CD14-positive monocyte (primary cell): ENCODE measurements at regions not wholly inside any gene's neighbourhood (a gene's known extent, or its start where the extent isn't known, plus 50 kb on each side); places are given as distances from the start of the nearest gene placed in this dataset.

Source experiments
- DNase-seq, 3 donors: peaks; one replicate each; pipeline ENCODE4 v3.0.0-alpha.2; 2011 to 2022
- H2AFZ ChIP-seq: 2 replicates; pipeline ENCODE4 v1.6.0; 2012; ENCODE audit warnings: mild to moderate bottlenecking, low read depth, low read length, inconsistent platforms; ENCODE audit not compliant: insufficient read depth, poor library complexity, severe bottlenecking
- H3K27ac ChIP-seq, 2 donors: 1 replicate in 1 of 2; 2 replicates in 1 of 2; pipeline ENCODE4 v1.5.1; 2012 to 2013; ENCODE audit warnings: low read length in 2 of 2, control low read depth in 1 of 2, inconsistent platforms in 1 of 2, low read depth in 1 of 2, mild to moderate bottlenecking in 1 of 2
- H3K27me3 ChIP-seq, 2 donors: one replicate each; pipeline versions ENCODE4 v1.6.0 to v1.6.1; 2011 to 2013; ENCODE audit warnings: low read length in 2 of 2; ENCODE audit not compliant: control insufficient read depth in 2 of 2, insufficient read depth in 2 of 2
- H3K36me3 ChIP-seq, 2 donors: replicated peaks in 1 of 2; 1 replicate in 1 of 2; 2 replicates in 1 of 2; pipeline versions ENCODE4 v1.5.1 to v1.6.1; 2012 to 2013; ENCODE audit warnings: low read length in 2 of 2, control low read depth in 1 of 2, inconsistent platforms in 1 of 2, mild to moderate bottlenecking in 1 of 2; ENCODE audit not compliant: insufficient read depth in 2 of 2, control insufficient read depth in 1 of 2
- H3K4me1 ChIP-seq, 2 donors: 1 replicate in 1 of 2; 2 replicates in 1 of 2; pipeline versions ENCODE4 v1.5.1 to v1.6.1; 2012 to 2013; ENCODE audit warnings: low read length in 2 of 2, control low read depth in 1 of 2, inconsistent platforms in 1 of 2, mild to moderate bottlenecking in 1 of 2, moderate library complexity in 1 of 2; ENCODE audit not compliant: insufficient read depth in 2 of 2, control insufficient read depth in 1 of 2
- H3K4me2 ChIP-seq: replicated peaks from 2 replicates; pipeline ENCODE3; 2012; ENCODE audit warnings: low read length, moderate library complexity, mild to moderate bottlenecking; ENCODE audit not compliant: poor library complexity, severe bottlenecking; ENCODE audit errors: extremely low read depth
- H3K4me3 ChIP-seq, 3 experiments: fragments of 200-600 bp in 1 of 3; sonication (generic) in 1 of 3; replicated peaks in 1 of 3; 1 replicate in 2 of 3; 2 replicates in 1 of 3; pipeline ENCODE4 v1.5.1; 2011 to 2013; ENCODE audit warnings: low read length in 3 of 3, mild to moderate bottlenecking in 3 of 3, control low read depth in 2 of 3, low read depth in 2 of 3, inconsistent platforms in 1 of 3, moderate library complexity in 1 of 3
- H3K79me2 ChIP-seq: 2 replicates; pipeline ENCODE4 v1.6.0; 2012; ENCODE audit warnings: mild to moderate bottlenecking, control low read depth, inconsistent platforms, low read length, moderate library complexity; ENCODE audit not compliant: insufficient read depth
- H3K9ac ChIP-seq: 2 replicates; pipeline ENCODE4 v1.6.0; 2017; ENCODE audit warnings: low read length, mild to moderate bottlenecking; ENCODE audit not compliant: insufficient read depth, poor library complexity, severe bottlenecking
- H3K9me3 ChIP-seq, 2 donors: replicated peaks in 1 of 2; 1 replicate in 1 of 2; 2 replicates in 1 of 2; pipeline versions ENCODE4 v1.5.1 to v1.6.1; 2012 to 2013; ENCODE audit warnings: low read length in 2 of 2, control low read depth in 1 of 2; ENCODE audit not compliant: control insufficient read depth in 1 of 2, insufficient read depth in 1 of 2
- H4K20me1 ChIP-seq: 2 replicates; pipeline ENCODE4 v1.6.0; 2012; ENCODE audit warnings: mild to moderate bottlenecking, low read length, control low read depth, moderate library complexity; ENCODE audit not compliant: insufficient read depth
- H3K27ac Mint-ChIP-seq, 7 donors: one replicate each; pipeline ENCODE4 v1.8.0; 2020; ENCODE audit warnings: mild to moderate bottlenecking in 7 of 7, mixed read lengths in 7 of 7, moderate library complexity in 6 of 7, inconsistent platforms in 2 of 7
- H3K27me3 Mint-ChIP-seq, 3 donors: one replicate each; pipeline ENCODE4 v1.8.0; 2021 to 2022; ENCODE audit warnings: low read depth in 3 of 3, mild to moderate bottlenecking in 3 of 3, mixed read lengths in 3 of 3, moderate library complexity in 3 of 3, inconsistent platforms in 1 of 3
- H3K36me3 Mint-ChIP-seq, 2 donors: one replicate each; pipeline ENCODE4 v1.8.0; 2020; ENCODE audit warnings: mixed read lengths in 2 of 2, inconsistent platforms in 1 of 2, mild to moderate bottlenecking in 1 of 2
- H3K4me1 Mint-ChIP-seq: one replicate; pipeline ENCODE4 v1.8.0; 2020; ENCODE audit warnings: mild to moderate bottlenecking, mixed read lengths
- H3K4me3 Mint-ChIP-seq, 2 donors: one replicate each; pipeline ENCODE4 v1.8.0; 2020; ENCODE audit warnings: mild to moderate bottlenecking in 2 of 2, mixed read lengths in 2 of 2, moderate library complexity in 1 of 2
- H3K9me3 Mint-ChIP-seq, 7 donors: one replicate each; pipeline ENCODE4 v1.8.0; 2020 to 2022; ENCODE audit warnings: mixed read lengths in 7 of 7, mild to moderate bottlenecking in 6 of 7, moderate library complexity in 6 of 7, inconsistent platforms in 2 of 7
- CTCF ChIP-seq: fragments of 200-600 bp; IDR thresholded peaks from one replicate; pipeline ENCODE4 v1.8.0; 2022; ENCODE audit warnings: antibody characterized with exemption, mild to moderate bottlenecking
- WGBS: methylation state at CpG from one replicate; pipeline ENCODE4 v1.1.5; 2013; ENCODE audit warnings: missing lambda C conversion rate; ENCODE audit not compliant: insufficient coverage; 5-methylcytosine and 5-hydroxymethylcytosine counted together
- intact Hi-C, 2 donors: fragments of 100-400 bp; cut with micrococcal nuclease; formaldehyde crosslinking; loops; one replicate each; pipeline versions ENCODE4 v1.15.0 to v1.15.1; 2023

GRCh38 chr12:128026696-128027574, 240.0 kb upstream of the TMEM132C start:
- Histone ChIP-seq H3K4me3 (no peak overlapping the region), H3K9me3 (peaks cover 0 to 6% of the 10 kb centered on the region in 2 donors), H3K4me1 (no peaks in the 10 kb centered on the region), H3K27me3 (no peaks in the 10 kb centered on the region), H2AFZ (no peak overlapping the region), H3K36me3 (no peaks in the 10 kb centered on the region), H3K79me2 (no peaks in the 10 kb centered on the region), H3K27ac (no peak overlapping the region), H3K9ac (no peak overlapping the region), H4K20me1 (no peaks in the 10 kb centered on the region), H3K4me2 (no peak overlapping the region)
- no peak for DNase-seq
- H3K9me3 Mint-ChIP-seq: peaks cover 0 to 15% (median 5%) of the 10 kb centered on the region in 7 donors
- H3K27me3 Mint-ChIP-seq: no peaks in the 10 kb centered on the region
- intact Hi-C loops: no loop called here
- H3K36me3 Mint-ChIP-seq: no peaks in the 10 kb centered on the region
- no peak overlapping the region for H3K27ac Mint-ChIP-seq
- H3K4me3 Mint-ChIP-seq: no peak overlapping the region
- H3K4me1 Mint-ChIP-seq: no peaks in the 10 kb centered on the region
- 81% methylated on average over 6 of the region's 6 CpGs for WGBS
- TF ChIP-seq CTCF: no peak

GRCh38 chr12:128033473-128033872, 233.5 kb upstream of the TMEM132C start:
- Histone ChIP-seq H3K27ac (no peak overlapping the region), H3K79me2 (no peaks in the 10 kb centered on the region), H3K4me3 (no peak overlapping the region), H4K20me1 (no peaks in the 10 kb centered on the region), H3K4me2 (no peak overlapping the region), H3K4me1 (no peaks in the 10 kb centered on the region), H3K9me3 (peaks cover 0 to 6% of the 10 kb centered on the region in 2 donors), H3K9ac (no peak overlapping the region), H2AFZ (no peak overlapping the region), H3K27me3 (no peaks in the 10 kb centered on the region), H3K36me3 (no peaks in the 10 kb centered on the region)
- DNase-seq: no peak
- TF ChIP-seq CTCF: no peak
- H3K4me3 Mint-ChIP-seq: no peak overlapping the region
- no peak overlapping the region for H3K27ac Mint-ChIP-seq
- no peaks in the 10 kb centered on the region for H3K36me3 Mint-ChIP-seq
- no peaks in the 10 kb centered on the region for H3K4me1 Mint-ChIP-seq
- 100% methylated on average over 1 of the region's 2 CpGs for WGBS
- H3K27me3 Mint-ChIP-seq: peaks cover 0 to 2% (median 0%) of the 10 kb centered on the region in 3 donors
- H3K9me3 Mint-ChIP-seq: peaks cover 0 to 10% (median 2%) of the 10 kb centered on the region in 7 donors
- intact Hi-C loops: no loop called here
